ENCODE measurements at regions not wholly inside any gene's neighbourhood (a gene's known extent, or its start where the extent isn't known, plus 50 kb on each side); places are given as distances from the start of the nearest gene placed in this dataset.

- in situ Hi-C loops (cut with MboI; ENCODE audit: low pct_unique_long_range_greater_than_20kb, low sequenced_read_pairs, unreplicated experiment) = no loop called here
- TF ChIP-seq CTCF (IDR thresholded peaks at IDR 0.05; ENCODE audit: extremely low read depth, insufficient read depth, missing control alignments) = no peak
Observed at GRCh38 chr3:15959434-15959811, 161.6 kb upstream of the ANKRD28 start.

GRCh38 chr3:15964605-15965442 is 167.0 kb upstream of the ANKRD28 start:
- no peak for DNase-seq (ENCODE audit: low spot score)
- in situ Hi-C loops (cut with MboI; ENCODE audit: low pct_unique_long_range_greater_than_20kb, low sequenced_read_pairs, unreplicated experiment) = no loop called here
- TF ChIP-seq CTCF (IDR thresholded peaks at IDR 0.05; ENCODE audit: extremely low read depth, insufficient read depth, missing control alignments) = no peak

More at GRCh38 chr3:15959434-15959811, 161.6 kb upstream of the ANKRD28 start:
- no peak for DNase-seq (ENCODE audit: low spot score)

GRCh38 chr3:15967577-15967976 is 169.8 kb upstream of the ANKRD28 start:
- TF ChIP-seq CTCF (IDR thresholded peaks at IDR 0.05; ENCODE audit: extremely low read depth, insufficient read depth, missing control alignments) = no peak
- no peak for DNase-seq (ENCODE audit: low spot score)
- in situ Hi-C loops (cut with MboI; ENCODE audit: low pct_unique_long_range_greater_than_20kb, low sequenced_read_pairs, unreplicated experiment) = no loop called here

- no peak for TF ChIP-seq CTCF (IDR thresholded peaks at IDR 0.05; ENCODE audit: extremely low read depth, insufficient read depth, missing control alignments)
- no peak for DNase-seq (ENCODE audit: low spot score)
- in situ Hi-C loops (cut with MboI; ENCODE audit: low pct_unique_long_range_greater_than_20kb, low sequenced_read_pairs, unreplicated experiment) = no loop called here
Observed at GRCh38 chr3:15969874-15970640, 172.3 kb upstream of the ANKRD28 start.

GRCh38 chr3:15973414-15973813 is 175.6 kb upstream of the ANKRD28 start:
- in situ Hi-C loops (cut with MboI; ENCODE audit: low pct_unique_long_range_greater_than_20kb, low sequenced_read_pairs, unreplicated experiment) = no loop called here
- no peak for DNase-seq (ENCODE audit: low spot score)
- TF ChIP-seq CTCF (IDR thresholded peaks at IDR 0.05; ENCODE audit: extremely low read depth, insufficient read depth, missing control alignments) = no peak

GRCh38 chr3:15973940-15974339 is 176.2 kb upstream of the ANKRD28 start:
- no peak for TF ChIP-seq CTCF (IDR thresholded peaks at IDR 0.05; ENCODE audit: extremely low read depth, insufficient read depth, missing control alignments)
- in situ Hi-C loops (cut with MboI; ENCODE audit: low pct_unique_long_range_greater_than_20kb, low sequenced_read_pairs, unreplicated experiment) = no loop called here
- no peak for DNase-seq (ENCODE audit: low spot score)
